IPS-NIHi7 (cell line): ENCODE measurements at regions not wholly inside any gene's neighbourhood (a gene's known extent, or its start where the extent isn't known, plus 50 kb on each side); places are given as distances from the start of the nearest gene placed in this dataset.

Source experiments
- DNase-seq: peaks from one replicate; pipeline ENCODE4 v3.0.0; 2012; ENCODE audit warnings: mixed read lengths; ENCODE audit errors: extremely low spot score

- no peak for DNase-seq
Observed at GRCh38 chr13:33624740-33625139, 193.2 kb upstream of the RFC3 start.

DNA sequence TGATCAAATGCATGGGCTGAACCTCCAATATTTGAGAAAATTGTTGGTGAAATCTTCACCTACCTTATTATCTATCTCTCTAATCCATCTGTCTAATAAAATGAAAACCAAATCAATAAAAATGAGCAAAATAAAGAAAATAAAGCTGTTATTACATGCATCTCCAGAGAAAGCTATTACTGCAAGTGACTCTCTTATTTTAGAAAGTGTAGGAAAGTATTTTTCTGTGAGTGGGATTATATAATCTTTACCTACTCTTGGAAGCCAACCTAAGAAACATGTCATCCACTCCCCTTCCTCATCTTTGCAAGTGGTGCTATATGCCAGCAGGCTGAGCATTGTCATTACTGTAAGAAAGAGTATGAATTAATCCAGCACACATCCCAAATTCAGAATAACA lies 191.5 kb upstream of the RFC3 start:
- DNase-seq, result no peak

DNA sequence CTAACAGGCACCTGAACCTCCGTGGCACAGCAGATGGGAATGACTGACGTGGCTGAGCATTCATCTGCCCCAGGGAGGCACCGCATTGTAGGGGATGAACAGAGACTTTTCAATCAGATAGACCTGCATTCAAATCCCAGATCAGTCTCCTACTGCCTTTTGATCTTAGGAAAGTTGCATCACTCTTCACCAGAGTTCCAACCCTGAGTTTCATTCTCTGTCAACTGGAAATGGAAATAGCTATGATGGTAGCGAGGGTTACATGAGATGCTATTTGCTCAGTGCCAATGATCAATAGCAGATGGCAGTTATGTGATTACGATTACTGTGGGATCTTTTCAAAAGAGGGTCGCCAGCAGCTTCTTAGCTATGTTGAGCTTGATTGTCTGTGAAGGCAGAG lies 189.3 kb upstream of the RFC3 start:
- no peak for DNase-seq

DNA sequence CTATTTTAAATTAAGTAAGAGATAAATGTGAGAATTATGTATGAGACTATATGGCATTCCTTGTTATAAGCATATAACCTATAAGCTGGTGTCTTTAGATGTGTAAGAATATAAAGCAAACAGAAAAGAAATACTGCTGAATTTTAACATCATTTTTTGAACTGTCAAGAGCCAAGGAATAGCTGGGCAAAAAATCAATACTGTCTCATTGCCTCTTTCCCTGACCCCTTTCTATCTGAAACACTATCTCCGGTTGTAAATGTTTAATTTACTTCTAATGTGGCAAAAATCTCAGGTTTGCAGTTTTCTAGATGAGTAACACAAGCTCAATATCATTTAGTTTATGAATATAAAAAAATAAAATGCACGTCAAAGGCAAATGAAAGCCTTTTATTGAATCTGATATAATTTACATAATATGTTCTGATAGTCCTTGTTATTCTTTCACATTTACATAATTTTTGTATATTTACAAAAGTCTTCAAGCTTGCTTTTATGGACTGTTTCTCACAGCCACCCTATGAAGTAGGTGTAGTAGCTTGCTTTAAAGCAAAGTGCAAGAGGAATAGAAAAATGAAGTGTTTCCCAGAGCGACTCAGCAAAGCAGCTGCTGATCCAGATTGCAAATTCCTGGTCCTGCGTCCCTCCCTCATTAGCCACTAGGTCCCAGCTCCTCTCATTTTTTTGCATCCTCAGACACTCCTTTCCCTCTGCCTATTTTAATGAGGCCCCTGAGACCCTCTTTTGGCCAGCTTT lies 188.2 kb upstream of the RFC3 start:
- no peak for DNase-seq

DNA sequence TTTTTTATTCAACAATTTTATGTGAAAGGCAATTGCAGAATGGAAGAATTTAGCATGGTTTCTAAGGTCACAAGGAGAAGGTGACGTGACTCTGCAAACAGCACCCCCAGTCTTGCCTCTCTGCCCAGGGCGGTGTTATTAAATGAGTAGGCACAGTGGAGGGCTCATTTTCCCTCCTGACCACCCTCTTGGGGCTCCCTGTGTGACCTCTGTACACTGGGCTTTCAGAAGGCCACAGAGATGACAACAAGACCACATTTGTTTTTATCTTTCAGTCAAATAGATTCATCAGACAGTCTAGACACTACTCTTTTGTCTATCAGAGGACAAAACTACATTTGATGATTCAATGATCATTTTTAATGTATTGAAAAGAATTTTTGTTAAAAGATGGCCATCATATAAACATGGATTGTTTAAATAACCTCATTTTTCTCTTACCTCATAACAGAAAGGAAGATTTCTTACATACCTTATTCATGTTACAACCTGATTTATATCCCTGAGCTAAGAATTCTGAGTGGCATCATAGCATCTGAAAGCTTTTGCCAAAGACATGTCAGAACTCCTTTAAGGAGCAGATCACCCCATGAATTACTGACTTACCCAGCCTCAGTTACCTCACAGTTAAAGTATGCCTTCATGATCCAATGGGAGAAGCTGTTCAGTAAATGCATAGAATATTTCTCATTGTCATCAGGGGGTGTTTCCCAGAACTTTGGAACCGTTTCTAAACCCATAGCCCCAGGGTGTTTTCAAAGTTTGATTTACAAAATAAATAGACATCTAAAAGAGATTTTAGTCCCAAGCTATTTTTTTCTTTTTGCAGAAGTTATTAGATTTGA lies 184.0 kb upstream of the RFC3 start:
- no peak for DNase-seq

DNA sequence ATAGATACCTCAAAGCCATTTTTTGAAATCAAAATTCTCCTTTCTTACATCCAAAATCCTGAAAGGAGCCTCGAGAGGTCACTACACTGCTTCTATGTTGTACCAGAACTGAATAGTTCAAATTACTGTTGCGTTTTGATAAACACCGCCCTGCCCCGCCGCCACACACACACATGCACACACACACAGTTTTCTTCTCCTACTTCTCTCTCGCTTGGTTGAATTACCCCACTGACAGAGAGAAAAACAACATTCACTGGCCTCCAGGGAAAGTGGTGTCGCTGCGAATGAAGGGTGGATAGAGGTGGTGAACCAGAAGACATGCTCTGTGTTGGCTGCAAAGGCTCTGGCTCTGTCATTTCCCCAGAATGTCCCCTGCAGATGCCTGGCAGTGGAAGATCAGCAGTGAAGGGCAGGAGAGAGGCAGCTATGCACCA lies 183.4 kb upstream of the RFC3 start:
- DNase-seq, result no peak

DNA sequence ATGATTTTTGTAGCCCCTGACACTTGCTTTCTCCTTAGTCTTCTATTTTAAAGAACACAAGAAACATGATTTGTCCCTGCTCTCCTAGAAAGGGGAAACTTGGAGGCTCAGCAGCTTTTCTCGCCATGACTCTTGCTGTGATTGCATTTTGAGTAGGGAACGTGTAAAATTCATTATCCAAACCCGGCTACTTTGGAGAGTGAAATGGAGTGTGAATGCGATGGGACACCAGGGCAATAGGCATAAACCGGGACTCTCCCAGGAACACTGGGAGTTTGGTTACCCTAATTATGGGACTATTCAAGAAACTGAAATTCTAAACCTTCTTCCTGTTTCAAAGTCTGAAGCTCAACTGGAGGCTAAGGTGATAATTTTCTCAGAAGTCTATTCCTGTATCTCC lies 181.7 kb upstream of the RFC3 start:
- DNase-seq, result no peak

GRCh38 chr13:33636955-33637670 lies 180.8 kb upstream of the RFC3 start:
- DNase-seq, result no peak

GRCh38 chr13:33637978-33638743 lies 179.8 kb upstream of the RFC3 start:
- no peak for DNase-seq

GRCh38 chr13:33639158-33639557 lies 178.8 kb upstream of the RFC3 start:
- DNase-seq, result no peak

DNA sequence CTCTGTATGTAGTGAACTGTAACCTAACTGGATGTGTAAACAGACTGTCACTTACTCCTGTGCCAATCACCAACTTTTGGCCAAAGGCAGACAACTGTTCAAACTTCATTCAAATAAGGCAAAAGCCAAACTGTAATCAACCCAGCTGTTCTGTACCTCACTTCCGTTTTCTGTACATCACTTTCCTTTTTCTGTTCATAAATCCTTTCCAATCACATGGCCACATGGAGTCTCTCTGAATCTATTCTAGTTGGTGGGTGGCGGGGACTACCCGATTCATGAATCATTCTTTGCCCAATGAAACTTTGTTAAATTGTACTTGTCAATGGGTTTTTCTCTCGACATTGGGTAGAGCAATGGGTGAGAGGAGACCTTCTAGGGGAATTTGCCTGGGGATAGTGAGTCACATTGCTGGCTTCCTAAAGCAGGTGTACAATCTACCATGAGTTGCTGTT lies 178.3 kb upstream of the RFC3 start:
- DNase-seq, result no peak

- DNase-seq, result no peak
Observed at GRCh38 chr13:33640832-33641231, 177.1 kb upstream of the RFC3 start.

DNA sequence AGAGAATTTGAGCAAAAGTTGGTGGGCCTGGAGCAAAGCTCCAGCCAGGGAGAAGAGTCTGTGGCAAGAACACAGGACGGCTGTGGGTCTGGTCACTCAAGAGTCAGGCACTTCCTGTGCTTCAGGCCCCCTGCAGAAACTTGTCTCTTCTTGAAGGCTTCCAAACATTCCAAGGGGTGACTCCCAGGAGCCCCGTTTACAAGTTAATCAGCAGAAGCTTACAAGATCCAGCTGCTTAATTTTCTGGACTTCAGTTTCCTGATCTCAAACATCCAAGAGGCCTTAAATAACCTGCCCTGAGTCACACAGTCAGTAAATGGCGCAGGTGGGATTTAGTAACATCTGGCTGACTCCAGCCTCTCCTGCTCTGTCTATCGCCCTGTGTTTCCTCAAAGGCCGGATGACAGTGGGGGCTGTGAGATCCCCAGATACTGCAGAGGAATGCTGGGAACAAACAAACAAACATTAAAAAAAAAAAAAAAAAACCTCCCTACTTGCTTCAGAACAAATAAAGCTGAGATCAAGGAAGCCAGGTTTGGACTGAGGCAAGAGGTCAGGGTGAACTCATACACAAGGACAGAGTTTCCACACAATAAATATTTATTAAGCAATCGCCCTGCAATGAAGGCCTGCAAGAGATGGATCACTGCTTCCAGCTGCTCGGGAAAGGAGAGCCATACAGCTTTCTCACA lies 175.4 kb upstream of the RFC3 start:
- DNase-seq, result no peak

- no peak for DNase-seq
Observed at GRCh38 chr13:33644581-33645543, 173.1 kb upstream of the RFC3 start.

DNA sequence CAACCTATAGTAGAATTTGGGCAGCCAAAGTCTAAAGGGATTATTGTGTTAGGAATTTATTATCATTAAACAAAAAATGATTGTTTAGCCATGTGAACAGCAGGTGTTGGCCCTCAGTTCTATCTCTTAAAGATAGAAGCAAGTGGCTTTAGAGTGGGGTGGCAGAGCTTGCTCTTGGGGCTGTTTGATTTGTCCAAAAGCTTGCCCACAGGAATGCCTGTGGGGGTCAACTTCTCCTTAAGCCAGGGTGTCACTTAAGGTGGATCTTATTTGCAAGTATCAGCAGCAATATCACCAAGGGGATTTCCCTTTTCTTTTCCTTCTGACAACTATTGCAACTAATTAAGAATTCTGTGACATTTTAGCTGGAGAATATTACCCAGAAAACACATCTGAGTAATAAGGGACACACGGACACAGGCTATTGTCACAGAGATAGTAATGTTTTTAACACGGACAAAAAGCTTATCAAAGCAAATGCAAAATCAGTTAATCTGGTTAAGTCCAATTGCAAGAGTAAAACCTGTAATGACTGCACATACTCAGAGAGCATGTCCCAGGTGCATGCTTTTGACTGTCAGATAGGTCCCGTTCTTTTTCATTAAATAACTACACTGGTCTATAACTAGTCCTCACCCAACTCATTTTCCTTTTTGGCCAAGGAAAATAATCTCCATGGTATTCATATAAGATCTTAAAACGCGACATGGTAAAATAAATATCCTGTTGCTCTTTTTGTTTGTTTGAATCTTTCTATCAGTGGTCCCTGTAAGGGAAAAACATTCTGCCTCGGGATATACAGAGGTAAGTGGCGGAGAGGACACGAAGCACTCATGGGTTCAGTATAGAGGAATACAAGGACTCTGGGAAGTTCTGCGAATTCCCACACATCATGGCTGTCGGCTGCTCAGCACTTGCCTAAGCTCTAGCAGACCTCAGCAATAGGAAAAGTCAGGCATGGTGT lies 172.1 kb upstream of the RFC3 start:
- no peak for DNase-seq

DNA sequence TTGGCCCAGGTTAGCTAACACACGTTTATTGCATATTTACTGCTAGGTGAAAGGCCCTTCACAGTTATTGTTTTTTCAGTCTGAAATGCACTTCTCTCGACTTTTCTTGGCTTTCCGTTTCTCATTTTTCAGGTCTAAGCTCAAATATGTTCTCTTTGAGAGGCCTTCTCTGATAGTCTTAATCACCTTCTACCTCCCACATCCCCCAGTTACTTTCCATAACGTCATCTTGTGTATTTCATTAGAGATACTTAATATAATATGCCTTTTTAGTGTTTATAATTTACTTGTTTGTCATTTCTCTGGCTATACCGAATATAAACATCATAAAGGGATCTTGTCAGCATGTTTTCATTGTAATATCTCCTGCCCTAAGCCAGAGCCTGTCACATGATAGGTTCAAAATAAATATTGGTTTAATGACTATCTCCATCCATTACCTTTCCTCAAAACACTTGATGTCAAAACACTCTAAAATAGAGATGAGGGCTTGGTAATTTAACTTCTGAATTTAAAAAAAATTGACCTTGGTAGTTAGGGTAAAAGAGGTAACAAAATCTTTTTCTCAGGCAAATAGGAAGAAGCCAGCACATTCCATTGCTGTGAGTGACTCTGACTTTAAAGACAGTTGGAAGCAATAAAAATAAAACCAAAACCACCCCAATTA lies 168.6 kb upstream of the RFC3 start:
- DNase-seq, result no peak

GRCh38 chr13:33651766-33652165 lies 166.2 kb upstream of the RFC3 start:
- no peak for DNase-seq

- no peak for DNase-seq
Observed at GRCh38 chr13:33657274-33657673, 160.7 kb upstream of the RFC3 start.
